Astrocyte of the cerebellum (primary cell): ENCODE measurements at regions not wholly inside any gene's neighbourhood (a gene's known extent, or its start where the extent isn't known, plus 50 kb on each side); places are given as distances from the start of the nearest gene placed in this dataset.

Experiments used
- DNase-seq: peaks from one replicate; pipeline ENCODE4 v3.0.0-alpha.2; 2011; ENCODE audit warnings: low read depth
- H3K4me3 ChIP-seq: 2 replicates; pipeline ENCODE4 v1.5.1; 2011; ENCODE audit warnings: mild to moderate bottlenecking, low read depth, low read length, moderate library complexity
- in situ Hi-C: cut with HindIII; loops from 2 replicates; pipeline ENCODE4 v1.10.0; 2017; ENCODE audit warnings: low sequenced_read_pairs
- TF ChIP-seq, protein P1 (sequence below): IDR thresholded peaks from 2 replicates; pipeline ENCODE4 v1.5.1; 2012; ENCODE audit warnings: low read length, low read depth, moderate library complexity, mild to moderate bottlenecking; ENCODE audit errors: missing control alignments

DNA sequence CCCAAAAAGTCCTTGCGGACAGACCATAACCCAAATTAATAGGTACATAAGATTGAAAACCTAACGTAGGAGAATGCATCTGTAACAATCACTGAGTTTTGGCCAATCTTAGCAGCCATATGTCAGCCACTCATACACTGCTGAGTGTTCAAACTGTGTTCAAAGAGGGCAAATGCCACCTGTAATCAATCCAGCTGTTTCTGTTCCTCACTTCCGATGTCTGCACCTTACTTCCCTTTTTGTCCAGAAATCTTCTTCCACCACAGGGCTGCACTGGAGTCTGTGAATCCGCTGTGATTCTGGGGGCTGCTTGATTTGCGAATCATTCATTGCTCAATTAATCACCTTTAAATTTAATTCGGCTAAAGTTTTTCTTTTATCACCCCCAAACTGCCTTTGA lies 263.9 kb downstream of the ICE1 start:
- no peak overlapping the region for H3K4me3 ChIP-seq
- DNase-seq = no peak
- in situ Hi-C loops = no loop called here
- TF ChIP-seq, protein P1, sequence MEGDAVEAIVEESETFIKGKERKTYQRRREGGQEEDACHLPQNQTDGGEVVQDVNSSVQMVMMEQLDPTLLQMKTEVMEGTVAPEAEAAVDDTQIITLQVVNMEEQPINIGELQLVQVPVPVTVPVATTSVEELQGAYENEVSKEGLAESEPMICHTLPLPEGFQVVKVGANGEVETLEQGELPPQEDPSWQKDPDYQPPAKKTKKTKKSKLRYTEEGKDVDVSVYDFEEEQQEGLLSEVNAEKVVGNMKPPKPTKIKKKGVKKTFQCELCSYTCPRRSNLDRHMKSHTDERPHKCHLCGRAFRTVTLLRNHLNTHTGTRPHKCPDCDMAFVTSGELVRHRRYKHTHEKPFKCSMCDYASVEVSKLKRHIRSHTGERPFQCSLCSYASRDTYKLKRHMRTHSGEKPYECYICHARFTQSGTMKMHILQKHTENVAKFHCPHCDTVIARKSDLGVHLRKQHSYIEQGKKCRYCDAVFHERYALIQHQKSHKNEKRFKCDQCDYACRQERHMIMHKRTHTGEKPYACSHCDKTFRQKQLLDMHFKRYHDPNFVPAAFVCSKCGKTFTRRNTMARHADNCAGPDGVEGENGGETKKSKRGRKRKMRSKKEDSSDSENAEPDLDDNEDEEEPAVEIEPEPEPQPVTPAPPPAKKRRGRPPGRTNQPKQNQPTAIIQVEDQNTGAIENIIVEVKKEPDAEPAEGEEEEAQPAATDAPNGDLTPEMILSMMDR = no peak

DNA sequence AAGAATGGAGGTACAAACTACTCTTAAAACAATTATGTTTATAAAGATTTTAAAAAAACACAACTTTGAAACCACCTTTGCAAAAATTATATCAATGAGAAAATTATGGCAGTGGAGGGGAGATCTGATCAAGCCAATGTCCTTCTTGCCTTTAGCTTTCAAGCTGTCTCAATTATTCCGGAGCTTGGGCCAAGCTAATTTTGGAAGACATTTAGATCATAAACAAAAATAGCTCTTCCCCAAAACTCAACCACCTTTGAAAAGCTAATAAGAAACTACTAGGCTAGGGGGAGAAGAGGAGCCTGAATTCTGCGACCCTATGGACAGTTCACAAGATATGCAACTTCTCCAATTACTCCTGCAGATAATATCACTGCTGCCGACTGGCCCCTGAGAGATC lies 263.3 kb downstream of the ICE1 start:
- TF ChIP-seq, protein P1 = no peak
- H3K4me3 ChIP-seq = no peak overlapping the region
- in situ Hi-C loops = no loop called here
- no peak for DNase-seq

DNA sequence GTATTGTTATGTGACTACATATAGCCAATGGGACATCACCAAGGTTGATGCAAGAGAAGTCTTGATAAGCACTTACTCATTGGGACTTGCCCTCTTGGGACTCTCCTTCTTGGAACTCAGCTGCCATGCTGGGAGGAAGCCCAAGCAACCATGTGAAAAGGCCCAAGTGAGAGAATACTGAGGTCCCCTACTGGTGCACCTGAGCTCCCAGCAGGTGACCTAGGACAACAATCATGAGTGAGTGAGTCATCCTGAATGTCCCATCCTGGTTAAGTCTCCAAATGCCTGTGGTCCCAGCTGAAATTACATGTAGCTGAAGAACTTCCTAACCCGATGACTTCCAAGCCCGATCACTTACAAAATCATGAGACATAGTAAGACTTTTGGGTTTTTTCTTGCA lies 260.7 kb downstream of the ICE1 start:
- TF ChIP-seq, protein P1 = no peak
- H3K4me3 ChIP-seq = no peak overlapping the region
- DNase-seq = no peak
- in situ Hi-C loops = no loop called here

DNA sequence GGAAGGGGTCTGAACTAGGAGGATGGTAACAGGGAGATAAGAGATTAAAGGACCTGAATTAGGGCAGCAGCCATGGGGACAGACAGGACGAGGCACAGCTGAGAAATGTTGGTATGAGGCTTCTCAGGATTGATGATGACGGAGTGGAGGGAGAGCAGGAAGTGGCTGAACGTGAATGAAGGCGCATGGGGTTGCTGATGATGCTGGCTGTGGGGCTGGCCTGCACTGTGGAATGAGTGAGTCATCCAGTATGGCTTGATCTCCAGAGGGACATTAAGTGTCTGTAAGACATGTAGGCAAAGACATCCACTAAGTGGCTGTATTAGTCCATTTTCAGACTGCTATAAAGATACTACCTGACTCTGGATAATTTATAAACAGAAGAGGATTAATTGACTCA lies 256.4 kb downstream of the ICE1 start:
- DNase-seq = no peak
- in situ Hi-C loops = no loop called here
- H3K4me3 ChIP-seq = no peak overlapping the region
- TF ChIP-seq, protein P1 = no peak

DNA sequence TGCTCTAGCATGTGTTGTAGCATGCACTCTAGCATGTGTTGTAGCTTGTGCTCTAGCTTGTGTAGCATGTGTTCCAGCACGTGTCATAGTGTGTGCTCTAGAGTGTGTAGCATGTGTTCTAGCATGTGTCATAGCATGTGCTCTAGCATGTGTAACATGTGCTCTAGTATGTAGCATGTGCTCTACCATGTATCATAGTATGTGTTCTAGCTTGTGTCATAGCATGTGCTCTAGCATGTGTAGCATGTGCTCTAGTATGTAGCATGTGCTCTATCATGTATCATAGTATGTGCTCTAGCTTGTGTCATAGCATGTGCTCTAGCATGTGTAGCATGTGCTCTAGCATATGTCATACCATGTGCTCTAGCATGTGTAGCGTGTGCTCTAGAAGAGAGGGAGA lies 255.3 kb downstream of the ICE1 start:
- H3K4me3 ChIP-seq = no peak overlapping the region
- TF ChIP-seq, protein P1 = no peak
- no peak for DNase-seq
- in situ Hi-C loops = no loop called here

DNA sequence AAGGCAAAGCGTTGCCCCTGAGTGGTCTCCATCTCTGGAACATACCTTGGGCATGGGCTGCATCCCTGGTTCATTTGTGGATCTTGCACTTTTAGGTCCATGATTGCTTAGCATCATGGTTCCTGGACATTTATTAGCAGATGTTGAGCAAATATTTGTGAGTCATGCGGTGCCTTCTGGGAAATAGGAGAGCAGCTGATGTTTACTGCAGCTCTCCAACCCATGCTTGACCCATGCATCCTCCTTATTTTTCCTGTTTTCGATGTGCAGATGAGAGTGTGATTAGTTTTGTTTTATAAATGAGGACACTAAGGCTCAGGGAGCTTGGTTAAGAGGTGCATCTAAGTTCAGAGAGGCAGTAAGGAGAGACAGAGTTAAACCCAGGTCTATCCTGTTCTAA lies 253.7 kb downstream of the ICE1 start:
- DNase-seq = no peak
- in situ Hi-C loops = no loop called here
- H3K4me3 ChIP-seq = no peak overlapping the region
- TF ChIP-seq, protein P1 = no peak

DNA sequence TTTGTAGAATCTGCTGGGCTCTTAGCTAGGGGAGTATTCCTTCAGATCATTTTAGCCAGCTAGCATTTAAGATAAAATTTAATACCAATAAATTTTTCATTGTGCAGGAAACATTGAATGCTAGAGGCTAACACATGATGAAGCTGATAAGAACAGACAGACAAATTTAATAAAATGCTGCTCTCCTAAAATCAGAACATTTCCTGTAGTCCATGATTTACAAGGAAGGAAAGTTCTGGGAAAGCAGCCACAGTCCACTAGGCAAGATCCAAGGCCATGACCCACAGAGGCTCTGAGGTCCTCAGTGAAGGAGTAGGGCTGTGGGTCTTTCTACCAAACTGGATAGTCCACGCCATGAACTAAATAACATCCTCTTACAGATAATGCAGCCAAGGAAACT lies 253.0 kb downstream of the ICE1 start:
- in situ Hi-C loops = no loop called here
- TF ChIP-seq, protein P1 = no peak
- no peak for DNase-seq
- no peak overlapping the region for H3K4me3 ChIP-seq
